ENCODE measurements at regions not wholly inside any gene's neighbourhood (a gene's known extent, or its start where the extent isn't known, plus 50 kb on each side); places are given as distances from the start of the nearest gene placed in this dataset.

DNA sequence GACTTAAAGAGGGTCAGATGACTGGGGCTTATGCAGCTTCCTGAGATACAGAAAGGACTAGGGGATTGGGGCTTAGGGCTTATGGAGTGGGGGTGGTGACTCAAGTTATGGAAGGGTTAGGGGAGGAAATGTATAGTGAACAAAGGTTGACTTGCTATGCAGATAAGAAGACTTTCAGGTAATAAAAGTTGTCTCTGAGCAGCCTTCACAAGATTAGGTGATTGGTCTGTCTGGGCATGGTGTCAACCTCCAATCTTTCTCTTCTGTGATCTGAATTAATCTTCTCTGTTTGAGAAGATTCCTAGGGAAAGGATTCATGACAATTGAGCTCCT is 436.5 kb downstream of the SIPA1L2 start:
- TF ChIP-seq, protein P1, sequence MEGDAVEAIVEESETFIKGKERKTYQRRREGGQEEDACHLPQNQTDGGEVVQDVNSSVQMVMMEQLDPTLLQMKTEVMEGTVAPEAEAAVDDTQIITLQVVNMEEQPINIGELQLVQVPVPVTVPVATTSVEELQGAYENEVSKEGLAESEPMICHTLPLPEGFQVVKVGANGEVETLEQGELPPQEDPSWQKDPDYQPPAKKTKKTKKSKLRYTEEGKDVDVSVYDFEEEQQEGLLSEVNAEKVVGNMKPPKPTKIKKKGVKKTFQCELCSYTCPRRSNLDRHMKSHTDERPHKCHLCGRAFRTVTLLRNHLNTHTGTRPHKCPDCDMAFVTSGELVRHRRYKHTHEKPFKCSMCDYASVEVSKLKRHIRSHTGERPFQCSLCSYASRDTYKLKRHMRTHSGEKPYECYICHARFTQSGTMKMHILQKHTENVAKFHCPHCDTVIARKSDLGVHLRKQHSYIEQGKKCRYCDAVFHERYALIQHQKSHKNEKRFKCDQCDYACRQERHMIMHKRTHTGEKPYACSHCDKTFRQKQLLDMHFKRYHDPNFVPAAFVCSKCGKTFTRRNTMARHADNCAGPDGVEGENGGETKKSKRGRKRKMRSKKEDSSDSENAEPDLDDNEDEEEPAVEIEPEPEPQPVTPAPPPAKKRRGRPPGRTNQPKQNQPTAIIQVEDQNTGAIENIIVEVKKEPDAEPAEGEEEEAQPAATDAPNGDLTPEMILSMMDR (IDR thresholded peaks at IDR 0.05) = no peak
- no peak for TF ChIP-seq POLR2A (IDR thresholded peaks at IDR 0.05)
- Histone ChIP-seq H3K27me3 (no peaks in the 10 kb centered on the region), H3K9me3 (no peaks in the 10 kb centered on the region), H3K36me3 (no peaks in the 10 kb centered on the region), H3K4me1 (no peaks in the 10 kb centered on the region), H3K4me3 (replicated peaks in 1 of 3) (no peak overlapping the region), H3K27ac (no peak overlapping the region)
- DNase-seq = no peak
- intact Hi-C loops (cut with DNase I) = no loop called here

DNA sequence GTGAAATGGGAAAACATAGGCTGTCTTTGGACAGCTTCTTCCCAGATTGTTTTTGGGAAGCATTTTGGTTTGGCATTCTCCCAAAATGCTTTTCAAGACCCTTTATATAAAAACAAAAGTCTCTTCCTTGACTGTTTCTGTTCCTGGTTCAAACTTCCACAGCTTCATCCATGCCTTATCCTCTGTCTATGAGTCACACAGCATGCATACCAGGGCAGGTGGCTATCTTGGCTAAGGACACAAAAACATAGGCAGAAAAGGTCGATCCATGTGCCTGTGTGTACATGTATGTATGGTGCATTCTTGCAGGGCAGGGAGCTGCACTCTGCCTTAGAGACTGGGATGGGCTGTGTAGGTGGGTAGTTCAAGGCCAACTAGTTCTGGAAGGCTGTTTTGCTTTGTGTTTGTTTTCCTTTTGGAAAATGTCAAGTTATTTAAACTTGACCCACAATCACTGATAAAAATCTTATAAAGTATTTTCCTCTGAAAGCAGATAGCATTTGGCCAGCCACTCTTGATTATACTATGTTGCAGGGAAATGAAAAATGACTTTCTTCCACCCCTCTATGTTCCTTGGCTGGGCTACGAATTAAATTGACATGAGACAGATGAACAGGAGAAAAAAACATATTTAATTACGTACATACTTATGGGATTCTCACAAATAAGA is 437.0 kb downstream of the SIPA1L2 start:
- 69 to 84% methylated on average over 3 of the region's 3 CpGs for WGBS, 2 donors
- intact Hi-C loops (cut with DNase I) = no loop called here
- Histone ChIP-seq H3K9me3 (no peaks in the 10 kb centered on the region), H3K4me1 (no peaks in the 10 kb centered on the region), H3K4me3 (replicated peaks in 1 of 3) (no peak overlapping the region), H3K27ac (no peak overlapping the region), H3K27me3 (no peaks in the 10 kb centered on the region), H3K36me3 (no peaks in the 10 kb centered on the region)
- TF ChIP-seq POLR2A (IDR thresholded peaks at IDR 0.05) = no peak
- TF ChIP-seq, protein P1 (IDR thresholded peaks at IDR 0.05) = no peak
- DNase-seq = no peak

DNA sequence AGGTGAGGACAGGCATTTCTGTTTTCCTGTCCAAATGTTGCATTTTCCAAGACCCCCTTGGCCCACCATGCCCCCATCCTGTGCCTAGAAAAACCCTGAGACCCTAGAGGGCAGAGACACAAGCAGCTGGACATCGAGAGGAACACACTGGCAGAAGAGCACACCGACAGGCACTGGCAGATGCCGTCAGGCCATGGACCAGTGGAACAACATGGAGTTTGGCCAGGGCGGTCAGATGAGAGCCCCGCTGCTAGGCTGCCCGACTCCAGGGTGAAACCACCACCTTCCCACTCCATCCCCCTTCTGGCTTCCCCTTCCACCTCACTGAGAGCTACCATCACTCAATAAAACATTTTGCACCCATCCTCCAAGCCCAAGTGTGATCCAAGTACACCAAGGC is 438.4 kb downstream of the SIPA1L2 start:
- Histone ChIP-seq H3K9me3 (no peaks in the 10 kb centered on the region), H3K4me3 (replicated peaks in 1 of 3) (no peak overlapping the region), H3K36me3 (no peaks in the 10 kb centered on the region), H3K4me1 (peaks cover 6 to 7% of the 10 kb centered on the region in 2 donors), H3K27ac (no peak overlapping the region), H3K27me3 (no peaks in the 10 kb centered on the region)
- no peak for DNase-seq
- WGBS, 2 donors = 95 to 98% methylated on average over 6 of the region's 6 CpGs
- no peak for TF ChIP-seq POLR2A (IDR thresholded peaks at IDR 0.05)
- TF ChIP-seq, protein P1 (IDR thresholded peaks at IDR 0.05) = no peak
- intact Hi-C loops (cut with DNase I) = no loop called here

DNA sequence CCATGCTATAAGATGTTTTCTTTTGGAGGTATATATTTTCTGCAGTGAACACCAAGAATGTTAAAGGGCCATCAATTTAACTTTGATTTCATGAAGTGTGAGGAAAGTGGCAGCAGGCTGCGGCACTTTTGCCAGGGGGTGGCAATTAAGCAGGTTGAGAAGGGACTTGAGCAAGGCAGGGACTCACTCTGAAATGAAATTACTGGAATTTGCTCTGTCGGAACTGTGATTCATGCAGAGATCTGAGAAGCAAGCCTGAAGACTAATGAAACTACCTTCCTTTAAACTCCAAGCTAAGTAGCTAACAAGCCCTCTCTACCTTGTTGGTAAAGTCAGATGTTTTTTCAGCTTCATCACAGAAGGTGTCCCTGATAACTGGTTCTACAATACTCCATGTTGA is 441.6 kb downstream of the SIPA1L2 start:
- no peaks in the 10 kb centered on the region for H3K27me3 ChIP-seq
- H3K4me1 ChIP-seq = peaks cover 8 to 12% of the 10 kb centered on the region in 2 donors
- no peak for DNase-seq
- WGBS, 2 donors = 65 to 67% methylated on average over 2 of the region's 2 CpGs
- no peak overlapping the region for H3K4me3 ChIP-seq (replicated peaks in 1 of 3)
- H3K36me3 ChIP-seq = no peaks in the 10 kb centered on the region
- intact Hi-C loops (cut with DNase I) = no loop called here
- H3K9me3 ChIP-seq = no peaks in the 10 kb centered on the region
- TF ChIP-seq, protein P1 (IDR thresholded peaks at IDR 0.05) = no peak
- TF ChIP-seq POLR2A (IDR thresholded peaks at IDR 0.05) = no peak
- H3K27ac ChIP-seq = no peak overlapping the region

DNA sequence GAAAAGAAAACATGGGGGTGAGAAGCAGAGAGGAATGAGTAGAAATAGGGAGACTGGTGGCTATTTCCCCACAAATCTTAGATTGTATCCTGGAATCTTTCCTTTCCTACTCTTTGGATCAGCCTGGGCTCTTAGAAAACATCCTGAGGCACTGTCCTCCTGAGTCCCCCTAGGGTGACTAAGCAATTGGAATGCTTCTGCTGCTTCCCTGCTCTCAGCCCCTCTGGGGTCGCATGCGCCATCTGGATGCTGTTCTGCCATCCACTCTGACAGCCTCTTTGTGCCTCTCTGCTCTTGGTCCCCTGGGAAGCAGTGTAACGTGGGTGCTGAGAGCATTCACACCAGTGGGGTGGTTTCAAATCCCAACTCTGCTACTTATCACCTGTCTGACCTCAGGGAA is 443.0 kb downstream of the SIPA1L2 start:
- no peak for TF ChIP-seq POLR2A (IDR thresholded peaks at IDR 0.05)
- TF ChIP-seq, protein P1 (IDR thresholded peaks at IDR 0.05) = no peak
- no peaks in the 10 kb centered on the region for H3K36me3 ChIP-seq
- DNase-seq = no peak
- H3K9me3 ChIP-seq = no peaks in the 10 kb centered on the region
- no peak overlapping the region for H3K4me3 ChIP-seq (replicated peaks in 1 of 3)
- intact Hi-C loops (cut with DNase I) = no loop called here
- H3K27me3 ChIP-seq = no peaks in the 10 kb centered on the region
- no peak overlapping the region for H3K27ac ChIP-seq
- peaks cover 8 to 12% of the 10 kb centered on the region in 2 donors for H3K4me1 ChIP-seq
- 59 to 84% methylated on average over 3 of the region's 3 CpGs for WGBS, 2 donors
